ENCODE measurements at regions not wholly inside any gene's neighbourhood (a gene's known extent, or its start where the extent isn't known, plus 50 kb on each side); places are given as distances from the start of the nearest gene placed in this dataset.

DNA sequence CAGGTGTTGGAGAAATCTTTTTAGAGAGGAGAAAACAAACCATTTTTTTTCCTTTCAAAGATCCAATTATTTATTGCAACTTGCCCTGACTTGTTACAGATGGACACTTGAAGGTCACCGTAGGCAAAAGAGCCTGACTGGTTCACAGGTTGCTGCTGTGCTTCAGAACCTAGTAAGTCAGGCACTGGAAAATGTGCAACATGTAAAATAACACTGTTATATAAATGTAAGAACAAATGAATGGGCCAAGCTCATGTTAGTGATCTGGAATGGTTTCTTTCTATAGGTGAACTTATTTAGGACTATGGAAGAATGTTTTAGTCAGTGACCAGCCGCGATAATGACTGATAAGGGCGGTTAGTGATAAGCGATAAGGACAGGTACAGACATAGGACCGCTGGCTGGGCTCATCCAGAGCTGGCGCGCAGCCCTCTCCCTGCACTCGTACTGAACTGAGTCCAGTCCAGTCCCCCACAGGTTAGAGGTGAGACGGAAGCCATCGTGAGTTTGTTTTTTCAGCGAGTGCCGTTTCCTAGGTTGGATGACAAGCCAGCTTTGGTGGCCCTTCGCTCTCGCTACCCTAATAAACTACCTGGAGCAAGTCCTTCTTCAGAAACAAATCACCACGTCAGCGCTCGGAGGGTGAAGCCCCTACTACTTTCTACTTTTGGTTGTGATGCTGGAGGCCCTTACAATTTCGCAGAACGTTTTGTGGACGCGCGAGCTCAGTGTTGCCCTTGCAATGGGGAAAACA is 94.4 kb upstream of the PRDM1 start:
- peak overlapping the region; percentile 81 for H3K4me3 ChIP-seq (ENCODE audit: low read depth, low read length)
- peak; percentile 7 for DNase-seq (ENCODE audit: low read depth)
- TF ChIP-seq, protein P1, sequence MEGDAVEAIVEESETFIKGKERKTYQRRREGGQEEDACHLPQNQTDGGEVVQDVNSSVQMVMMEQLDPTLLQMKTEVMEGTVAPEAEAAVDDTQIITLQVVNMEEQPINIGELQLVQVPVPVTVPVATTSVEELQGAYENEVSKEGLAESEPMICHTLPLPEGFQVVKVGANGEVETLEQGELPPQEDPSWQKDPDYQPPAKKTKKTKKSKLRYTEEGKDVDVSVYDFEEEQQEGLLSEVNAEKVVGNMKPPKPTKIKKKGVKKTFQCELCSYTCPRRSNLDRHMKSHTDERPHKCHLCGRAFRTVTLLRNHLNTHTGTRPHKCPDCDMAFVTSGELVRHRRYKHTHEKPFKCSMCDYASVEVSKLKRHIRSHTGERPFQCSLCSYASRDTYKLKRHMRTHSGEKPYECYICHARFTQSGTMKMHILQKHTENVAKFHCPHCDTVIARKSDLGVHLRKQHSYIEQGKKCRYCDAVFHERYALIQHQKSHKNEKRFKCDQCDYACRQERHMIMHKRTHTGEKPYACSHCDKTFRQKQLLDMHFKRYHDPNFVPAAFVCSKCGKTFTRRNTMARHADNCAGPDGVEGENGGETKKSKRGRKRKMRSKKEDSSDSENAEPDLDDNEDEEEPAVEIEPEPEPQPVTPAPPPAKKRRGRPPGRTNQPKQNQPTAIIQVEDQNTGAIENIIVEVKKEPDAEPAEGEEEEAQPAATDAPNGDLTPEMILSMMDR (conservative IDR thresholded peaks at IDR 0.05; ENCODE audit: low read depth, low read length): no peak

DNA sequence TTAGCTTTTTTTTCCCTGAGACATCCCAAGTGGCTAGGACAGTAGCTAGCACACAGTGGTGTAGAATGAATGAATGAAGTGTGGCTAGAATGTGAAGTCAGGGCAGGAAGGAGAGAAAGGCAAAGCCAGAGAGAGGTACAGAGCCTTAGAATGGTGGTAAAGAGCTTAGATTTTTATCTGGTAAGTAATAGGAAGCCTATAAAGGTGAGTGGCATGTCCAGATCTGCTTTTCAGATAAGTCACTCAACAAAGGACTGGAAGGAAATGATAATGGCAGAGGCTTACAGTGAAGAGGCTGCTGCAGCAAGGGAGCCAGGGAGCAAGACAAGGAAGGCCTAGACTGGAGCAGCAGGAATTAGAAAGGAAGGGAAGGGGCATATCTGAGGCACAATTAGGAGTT is 96.0 kb upstream of the PRDM1 start:
- TF ChIP-seq, protein P1 (conservative IDR thresholded peaks at IDR 0.05; ENCODE audit: low read depth, low read length): no peak
- DNase-seq (ENCODE audit: low read depth): no peak
- no peak overlapping the region for H3K4me3 ChIP-seq (ENCODE audit: low read depth, low read length)

DNA sequence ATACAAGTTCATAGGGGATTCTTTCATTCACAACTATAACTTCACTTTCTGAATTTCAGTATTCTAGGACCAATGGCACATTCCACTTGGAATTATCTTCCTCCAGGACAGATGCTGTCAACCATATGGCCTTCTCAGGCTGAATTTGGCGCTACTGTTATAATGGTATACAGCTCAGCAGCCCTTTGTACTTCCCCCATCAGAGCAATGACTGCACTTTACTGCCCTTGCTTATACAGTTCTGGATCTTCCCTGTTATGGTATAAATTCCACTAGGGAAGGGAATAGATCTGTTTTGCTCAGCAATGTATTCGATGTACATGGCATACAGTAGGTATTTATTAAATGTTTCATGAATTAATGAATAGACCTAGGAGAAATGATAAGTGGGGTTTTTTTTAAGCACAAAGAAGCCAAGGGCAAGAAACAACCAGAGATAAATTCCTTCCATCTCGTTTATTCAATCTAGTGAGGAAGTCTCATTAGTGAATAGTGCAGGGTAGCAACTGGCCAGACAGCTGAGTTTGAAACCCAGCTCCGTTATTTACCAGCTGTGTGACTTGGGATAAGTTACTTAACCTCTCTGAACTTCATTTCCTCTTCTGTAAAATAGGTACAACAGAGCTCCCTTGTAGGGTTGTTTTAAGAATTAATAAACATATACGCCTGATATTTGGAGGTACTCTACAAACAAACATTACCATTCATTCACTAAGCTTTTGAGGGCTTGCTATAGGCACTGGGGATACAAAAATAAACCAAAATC is 97.1 kb upstream of the PRDM1 start:
- H3K4me3 ChIP-seq (ENCODE audit: low read depth, low read length): no peak overlapping the region
- TF ChIP-seq, protein P1 (conservative IDR thresholded peaks at IDR 0.05; ENCODE audit: low read depth, low read length): no peak
- no peak for DNase-seq (ENCODE audit: low read depth)

DNA sequence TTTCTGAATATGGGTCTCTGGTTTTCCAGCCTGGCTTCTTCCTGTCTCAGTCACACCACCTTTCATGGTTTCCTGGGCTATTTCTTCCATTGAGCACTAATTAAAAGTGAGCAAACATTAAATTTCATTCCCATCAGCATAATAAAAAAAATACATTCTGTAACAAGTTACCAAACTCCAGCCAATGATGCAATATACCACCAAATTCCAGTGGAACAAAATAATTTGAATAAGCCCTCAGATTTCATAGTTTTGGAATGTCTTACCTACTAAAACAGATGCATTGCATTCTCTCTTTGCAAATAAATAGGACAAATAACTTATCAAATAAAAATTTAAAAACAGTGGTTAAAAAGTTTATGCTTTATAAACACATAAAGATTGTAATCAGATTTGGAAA is 97.8 kb upstream of the PRDM1 start:
- TF ChIP-seq, protein P1 (conservative IDR thresholded peaks at IDR 0.05; ENCODE audit: low read depth, low read length): no peak
- peak; percentile 9 for DNase-seq (ENCODE audit: low read depth)
- no peak overlapping the region for H3K4me3 ChIP-seq (ENCODE audit: low read depth, low read length)

DNA sequence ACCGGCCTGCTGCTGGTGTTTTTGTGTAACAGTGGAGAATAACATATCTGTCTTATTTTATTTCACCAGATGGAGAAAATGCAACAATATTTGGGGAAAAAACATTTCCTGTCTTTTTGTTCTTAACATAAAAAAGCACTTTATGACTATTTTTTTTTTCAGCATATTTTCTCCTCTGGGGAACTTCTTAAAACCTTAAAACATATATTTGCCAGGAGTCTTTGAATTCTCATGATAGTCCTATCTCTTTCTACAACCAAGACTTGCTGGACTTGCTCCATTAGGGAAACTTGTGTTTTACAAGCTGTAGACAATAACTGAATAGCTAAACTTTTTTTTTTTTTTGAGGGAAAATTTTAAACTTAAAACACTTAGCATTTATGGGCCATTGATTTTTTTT is 98.6 kb upstream of the PRDM1 start:
- TF ChIP-seq, protein P1 (conservative IDR thresholded peaks at IDR 0.05; ENCODE audit: low read depth, low read length): no peak
- no peak overlapping the region for H3K4me3 ChIP-seq (ENCODE audit: low read depth, low read length)
- DNase-seq (ENCODE audit: low read depth): no peak

DNA sequence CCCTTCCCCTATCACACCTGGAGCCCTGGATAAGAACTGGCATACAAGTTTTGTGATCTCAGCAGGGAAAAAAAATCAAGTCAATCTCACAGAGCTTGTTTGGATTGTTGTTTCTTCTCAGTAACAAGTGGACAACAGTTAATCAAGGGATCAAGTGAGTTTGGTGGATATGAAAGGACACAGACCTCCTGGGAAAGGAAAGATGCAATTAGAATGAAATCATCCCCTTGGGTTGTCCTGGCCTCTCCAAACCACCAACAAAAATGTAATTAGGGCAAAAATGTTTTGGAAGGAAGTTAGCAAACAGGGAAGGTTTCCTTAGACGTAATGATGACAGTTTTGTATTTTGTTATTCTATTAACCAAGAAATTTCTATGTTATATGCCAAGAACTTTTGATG is 99.1 kb upstream of the PRDM1 start:
- DNase-seq (ENCODE audit: low read depth): no peak
- TF ChIP-seq, protein P1 (conservative IDR thresholded peaks at IDR 0.05; ENCODE audit: low read depth, low read length): no peak
- H3K4me3 ChIP-seq (ENCODE audit: low read depth, low read length): no peak overlapping the region

All from choroid plexus epithelial cell (primary cell).